Endodermal cell (in vitro differentiated cells): ENCODE measurements at regions not wholly inside any gene's neighbourhood (a gene's known extent, or its start where the extent isn't known, plus 50 kb on each side); places are given as distances from the start of the nearest gene placed in this dataset.
"Not testable (repeated sequence)": the region's sequence is repeated elsewhere in the genome, so short reads cannot be mapped to it uniquely, and the experiment has no call there.

Experiments used
- DNase-seq: peaks from one replicate; pipeline ENCODE4 v3.0.0-alpha.2; 2017
- H3K27ac ChIP-seq: 2 replicates; pipeline ENCODE4 v1.5.1; 2013; ENCODE audit warnings: mild to moderate bottlenecking, low read depth, low read length, moderate library complexity
- H3K27me3 ChIP-seq: 2 replicates; pipeline ENCODE4 v1.6.1; 2013; ENCODE audit warnings: mild to moderate bottlenecking, low read length, moderate library complexity; ENCODE audit not compliant: insufficient read depth, control insufficient read depth, poor library complexity, severe bottlenecking
- H3K36me3 ChIP-seq: 2 replicates; pipeline ENCODE4 v1.7.0; 2013; ENCODE audit warnings: mild to moderate bottlenecking, low read length, moderate library complexity; ENCODE audit not compliant: control insufficient read depth, insufficient read depth
- H3K4me1 ChIP-seq: one replicate; pipeline ENCODE4 v1.7.0; 2013; ENCODE audit warnings: low read length; ENCODE audit not compliant: control insufficient read depth, insufficient read depth
- H3K4me3 ChIP-seq: 2 replicates; pipeline ENCODE4 v1.5.1; 2013; ENCODE audit warnings: mild to moderate bottlenecking, low read length, moderate library complexity
- H3K9ac ChIP-seq: 2 replicates; pipeline ENCODE4 v1.6.1; 2013; ENCODE audit warnings: mild to moderate bottlenecking, low read length, moderate library complexity; ENCODE audit not compliant: poor library complexity, severe bottlenecking; ENCODE audit errors: extremely low read depth
- H3K9me3 ChIP-seq: 2 replicates; pipeline ENCODE4 v1.6.1; 2013; ENCODE audit warnings: mild to moderate bottlenecking, low read length, moderate library complexity; ENCODE audit not compliant: control insufficient read depth
- H3K27ac Mint-ChIP-seq: 2 replicates; pipeline ENCODE4 v1.8.0; 2020; ENCODE audit warnings: mixed read lengths
- H3K27me3 Mint-ChIP-seq: 2 replicates; pipeline ENCODE4 v1.8.0; 2021; ENCODE audit warnings: mild to moderate bottlenecking, mixed read lengths; ENCODE audit not compliant: insufficient read depth
- H3K36me3 Mint-ChIP-seq: 2 replicates; pipeline ENCODE4 v1.8.0; 2020; ENCODE audit warnings: low read depth, mixed read lengths
- H3K4me1 Mint-ChIP-seq: 2 replicates; pipeline ENCODE4 v1.8.0; 2020; ENCODE audit warnings: mixed read lengths
- H3K4me3 Mint-ChIP-seq: 2 replicates; pipeline ENCODE4 v1.8.0; 2020; ENCODE audit warnings: mild to moderate bottlenecking, moderate library complexity, mixed read lengths
- H3K9me3 Mint-ChIP-seq: 2 replicates; pipeline ENCODE4 v1.8.0; 2020; ENCODE audit warnings: mild to moderate bottlenecking, mixed read lengths
- CTCF ChIP-seq: fragments of 200-600 bp; sonication (generic); conservative IDR thresholded peaks from 2 replicates; pipeline ENCODE4 v1.5.0; 2021; ENCODE audit warnings: antibody characterized with exemption, mild to moderate bottlenecking
- WGBS, 2 experiments: methylation state at CpG; one replicate each; pipeline versions ENCODE4 v1.1.5 to v1.1.7; 2013; ENCODE audit warnings: missing lambda C conversion rate in 2 of 2, mixed read lengths in 1 of 2; ENCODE audit not compliant: insufficient coverage in 1 of 2, insufficient read length in 1 of 2; 5-methylcytosine and 5-hydroxymethylcytosine counted together

GRCh38 chr18:56283316-56283715 is 355.1 kb downstream of the TXNL1 start:
- Histone ChIP-seq H3K9me3 (no peaks in the 10 kb centered on the region), H3K4me1 (no peaks in the 10 kb centered on the region), H3K9ac (no peak overlapping the region), H3K36me3 (no peaks in the 10 kb centered on the region), H3K4me3 (no peak overlapping the region), H3K27ac (no peak overlapping the region), H3K27me3 (no peaks in the 10 kb centered on the region)
- Mint-ChIP-seq H3K27ac (no peak overlapping the region), H3K27me3 (no peaks in the 10 kb centered on the region), H3K4me3 (no peak overlapping the region), H3K9me3 (no peaks in the 10 kb centered on the region), H3K36me3 (no peaks in the 10 kb centered on the region), H3K4me1 (no peaks in the 10 kb centered on the region)
- no peak for DNase-seq
- no peak for TF ChIP-seq CTCF

GRCh38 chr18:56282234-56283104 is 355.9 kb downstream of the TXNL1 start:
- TF ChIP-seq CTCF: no peak
- WGBS, 2 experiments: 88 to 94% methylated on average over 7 to 8 of the region's 8 CpGs
- no peaks in the 10 kb centered on the region for H3K27me3 Mint-ChIP-seq

GRCh38 chr18:56279816-56280215 is 358.6 kb downstream of the TXNL1 start:
- not testable (repeated sequence) for H3K36me3 ChIP-seq, H3K27me3 ChIP-seq, H3K4me3 ChIP-seq, H3K9ac ChIP-seq, H3K27ac Mint-ChIP-seq, H3K9me3 ChIP-seq, H3K4me1 ChIP-seq, H3K27ac ChIP-seq, DNase-seq, H3K36me3 Mint-ChIP-seq, H3K4me1 Mint-ChIP-seq, H3K9me3 Mint-ChIP-seq, H3K4me3 Mint-ChIP-seq, H3K27me3 Mint-ChIP-seq
- WGBS, 2 experiments: 86 to 87% methylated on average over 1 to 2 of the region's 3 CpGs

More at GRCh38 chr18:56282234-56283104, 355.9 kb downstream of the TXNL1 start:
- Mint-ChIP-seq H3K36me3 (no peaks in the 10 kb centered on the region), H3K4me1 (no peaks in the 10 kb centered on the region), H3K27ac (no peak overlapping the region), H3K4me3 (no peak overlapping the region), H3K9me3 (no peaks in the 10 kb centered on the region)
- Histone ChIP-seq H3K36me3 (no peaks in the 10 kb centered on the region), H3K9me3 (no peaks in the 10 kb centered on the region), H3K9ac (no peak overlapping the region), H3K4me3 (no peak overlapping the region), H3K27ac (no peak overlapping the region), H3K27me3 (no peaks in the 10 kb centered on the region), H3K4me1 (no peaks in the 10 kb centered on the region)
- no peak for DNase-seq
